Panc1 (cell line): ENCODE measurements at regions not wholly inside any gene's neighbourhood (a gene's known extent, or its start where the extent isn't known, plus 50 kb on each side); places are given as distances from the start of the nearest gene placed in this dataset.

ENCODE experiments used
- CTCF ChIP-seq: fragments of 450-650 bp; IDR thresholded peaks from 2 replicates; pipeline ENCODE4 v1.5.1; 2017; ENCODE audit warnings: mild to moderate bottlenecking
- POLR2AphosphoS5 ChIP-seq: IDR thresholded peaks from 2 replicates; pipeline ENCODE4 v1.6.1; 2012; ENCODE audit warnings: mild to moderate bottlenecking, low read depth, low read length, moderate library complexity
- SIN3A ChIP-seq: IDR thresholded peaks from 2 replicates; pipeline ENCODE4 v1.6.1; 2012; ENCODE audit warnings: low read depth, mild to moderate bottlenecking, low read length, moderate library complexity, borderline replicate concordance; ENCODE audit not compliant: insufficient read depth

DNA sequence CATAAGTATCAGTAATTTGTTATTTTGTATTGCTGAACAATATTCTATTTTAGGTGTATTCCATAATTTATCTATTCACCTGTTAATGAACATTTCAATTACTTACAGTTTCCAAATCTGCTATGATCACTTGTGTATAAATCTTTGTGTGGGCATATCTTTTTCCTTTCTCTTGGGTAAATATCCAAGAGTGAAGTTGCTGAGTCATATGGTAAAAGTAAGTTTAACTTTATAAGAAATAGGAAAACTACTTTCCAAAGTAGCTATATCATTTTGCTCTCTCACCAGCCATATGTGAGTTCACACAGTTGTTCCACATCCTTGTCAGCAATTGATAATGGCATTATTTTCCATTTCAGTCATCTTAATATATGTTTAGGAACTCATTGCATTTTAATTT, 66.6 kb upstream of the KITLG start:
- TF ChIP-seq CTCF (no peak), SIN3A (no peak), POLR2AphosphoS5 (no peak)
